GM19372 (cell line): ENCODE measurements at regions not wholly inside any gene's neighbourhood (a gene's known extent, or its start where the extent isn't known, plus 50 kb on each side); places are given as distances from the start of the nearest gene placed in this dataset.
A peak's percentile ranks its signal among the peaks of the same experiment; 100 is the strongest.

ENCODE experiments used
- ATAC-seq: cut with Tn5 transposase; IDR thresholded peaks from one replicate; pipeline ENCODE4 v1.9.1; 2021; ENCODE audit warnings: mild to moderate bottlenecking, low read depth, moderate library complexity; ENCODE audit not compliant: unreplicated experiment

GRCh38 chr6:164520916-164521315, 788.5 kb downstream of the C6orf118 start:
- no peak for ATAC-seq

GRCh38 chr6:164507206-164507940, 802.0 kb downstream of the C6orf118 start:
- ATAC-seq = peak; percentile 83

GRCh38 chr6:164505425-164505824, 804.0 kb downstream of the C6orf118 start:
- no peak for ATAC-seq

GRCh38 chr6:164502833-164503232, 806.6 kb downstream of the C6orf118 start:
- ATAC-seq = no peak

GRCh38 chr6:164495882-164496495, 813.4 kb downstream of the C6orf118 start:
- ATAC-seq = no peak

- no peak for ATAC-seq
These were observed 831.0 kb downstream of the C6orf118 start for GRCh38 chr6:164478426-164478825.

GRCh38 chr6:164477790-164478189, 831.6 kb downstream of the C6orf118 start:
- ATAC-seq = no peak

- no peak for ATAC-seq
These were observed 832.3 kb downstream of the C6orf118 start for GRCh38 chr6:164477101-164477500.

- no peak for ATAC-seq
These were observed 840.0 kb downstream of the C6orf118 start for GRCh38 chr6:164469276-164469949.

- no peak for ATAC-seq
These were observed 853.6 kb downstream of the C6orf118 start for GRCh38 chr6:164455835-164456234.

- ATAC-seq = no peak
These were observed 855.6 kb downstream of the C6orf118 start for GRCh38 chr6:164453835-164454234.

GRCh38 chr6:164442572-164442971, 866.8 kb downstream of the C6orf118 start:
- no peak for ATAC-seq

- no peak for ATAC-seq
These were observed 870.1 kb downstream of the C6orf118 start for GRCh38 chr6:164439331-164439730.

GRCh38 chr6:164436976-164437375, 872.4 kb downstream of the C6orf118 start:
- ATAC-seq = no peak

GRCh38 chr6:164427728-164428402, 881.5 kb downstream of the C6orf118 start:
- ATAC-seq = no peak

- ATAC-seq = no peak
These were observed 884.9 kb downstream of the C6orf118 start for GRCh38 chr6:164424489-164424888.

GRCh38 chr6:164419099-164419498, 890.3 kb downstream of the C6orf118 start:
- no peak for ATAC-seq

- ATAC-seq = no peak
These were observed 891.2 kb downstream of the C6orf118 start for GRCh38 chr6:164418262-164418588.

GRCh38 chr6:164417537-164418261, 891.7 kb downstream of the C6orf118 start:
- no peak for ATAC-seq

GRCh38 chr6:164415832-164416563, 893.4 kb downstream of the C6orf118 start:
- ATAC-seq = no peak
